HFFc6 (cell line): ENCODE measurements at regions not wholly inside any gene's neighbourhood (a gene's known extent, or its start where the extent isn't known, plus 50 kb on each side); places are given as distances from the start of the nearest gene placed in this dataset.

Experiments used
- DNase-seq: peaks from one replicate; pipeline ENCODE4 v3.0.0-alpha.2; 2018
- H3K27ac Mint-ChIP-seq: 2 replicates; pipeline ENCODE4 v1.8.0; 2020; ENCODE audit warnings: mild to moderate bottlenecking, mixed read lengths
- H3K27me3 Mint-ChIP-seq: 2 replicates; pipeline ENCODE4 v1.8.0; 2021; ENCODE audit warnings: mild to moderate bottlenecking, moderate library complexity, mixed read lengths; ENCODE audit not compliant: insufficient read depth
- H3K36me3 Mint-ChIP-seq: 2 replicates; pipeline ENCODE4 v1.8.0; 2021; ENCODE audit warnings: low read depth, mixed read lengths
- H3K4me1 Mint-ChIP-seq: 2 replicates; pipeline ENCODE4 v1.8.0; 2020; ENCODE audit warnings: low read depth, mixed read lengths
- H3K4me3 Mint-ChIP-seq: 2 replicates; pipeline ENCODE4 v1.8.0; 2020; ENCODE audit warnings: mild to moderate bottlenecking, moderate library complexity, mixed read lengths
- H3K9me3 Mint-ChIP-seq: 2 replicates; pipeline ENCODE4 v1.8.0; 2020; ENCODE audit warnings: mild to moderate bottlenecking, mixed read lengths
- TF ChIP-seq, protein P1 (sequence below): fragments of 200-600 bp; sonication (generic); IDR thresholded peaks from 2 replicates; pipeline ENCODE4 v1.5.0; 2021; ENCODE audit warnings: antibody characterized with exemption, mild to moderate bottlenecking

DNA sequence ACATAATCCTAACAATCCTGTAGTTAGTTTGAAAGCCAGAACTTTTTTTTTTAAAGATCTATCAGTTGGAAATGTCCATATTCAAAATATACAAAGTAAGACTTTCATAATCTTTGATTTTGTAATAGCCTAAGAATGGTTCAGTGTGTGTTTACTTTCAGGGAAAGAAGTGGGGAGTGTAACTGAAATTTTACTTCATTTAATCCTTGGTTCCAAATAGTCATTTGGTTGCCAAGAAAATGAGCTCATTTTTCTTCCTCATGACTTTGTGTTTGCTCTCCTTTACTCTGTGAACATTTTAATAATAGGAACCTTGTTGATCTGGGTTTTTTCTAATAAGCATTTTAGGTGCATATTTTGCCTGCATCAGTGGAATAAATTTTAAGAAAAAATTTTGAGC, 278.8 kb downstream of the SLITRK6 start:
- H3K4me1 Mint-ChIP-seq: peaks cover 20% of the 10 kb centered on the region
- H3K27me3 Mint-ChIP-seq: no peaks in the 10 kb centered on the region
- DNase-seq: no peak
- TF ChIP-seq, protein P1, sequence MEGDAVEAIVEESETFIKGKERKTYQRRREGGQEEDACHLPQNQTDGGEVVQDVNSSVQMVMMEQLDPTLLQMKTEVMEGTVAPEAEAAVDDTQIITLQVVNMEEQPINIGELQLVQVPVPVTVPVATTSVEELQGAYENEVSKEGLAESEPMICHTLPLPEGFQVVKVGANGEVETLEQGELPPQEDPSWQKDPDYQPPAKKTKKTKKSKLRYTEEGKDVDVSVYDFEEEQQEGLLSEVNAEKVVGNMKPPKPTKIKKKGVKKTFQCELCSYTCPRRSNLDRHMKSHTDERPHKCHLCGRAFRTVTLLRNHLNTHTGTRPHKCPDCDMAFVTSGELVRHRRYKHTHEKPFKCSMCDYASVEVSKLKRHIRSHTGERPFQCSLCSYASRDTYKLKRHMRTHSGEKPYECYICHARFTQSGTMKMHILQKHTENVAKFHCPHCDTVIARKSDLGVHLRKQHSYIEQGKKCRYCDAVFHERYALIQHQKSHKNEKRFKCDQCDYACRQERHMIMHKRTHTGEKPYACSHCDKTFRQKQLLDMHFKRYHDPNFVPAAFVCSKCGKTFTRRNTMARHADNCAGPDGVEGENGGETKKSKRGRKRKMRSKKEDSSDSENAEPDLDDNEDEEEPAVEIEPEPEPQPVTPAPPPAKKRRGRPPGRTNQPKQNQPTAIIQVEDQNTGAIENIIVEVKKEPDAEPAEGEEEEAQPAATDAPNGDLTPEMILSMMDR: no peak
- H3K27ac Mint-ChIP-seq: no peak overlapping the region; the same call in 1 of the 2 replicates
- H3K9me3 Mint-ChIP-seq: peaks cover 4% of the 10 kb centered on the region; the same call in 1 of the 2 replicates
- H3K36me3 Mint-ChIP-seq: peaks cover 4% of the 10 kb centered on the region; the same call in 1 of the 2 replicates
- H3K4me3 Mint-ChIP-seq: no peak overlapping the region

DNA sequence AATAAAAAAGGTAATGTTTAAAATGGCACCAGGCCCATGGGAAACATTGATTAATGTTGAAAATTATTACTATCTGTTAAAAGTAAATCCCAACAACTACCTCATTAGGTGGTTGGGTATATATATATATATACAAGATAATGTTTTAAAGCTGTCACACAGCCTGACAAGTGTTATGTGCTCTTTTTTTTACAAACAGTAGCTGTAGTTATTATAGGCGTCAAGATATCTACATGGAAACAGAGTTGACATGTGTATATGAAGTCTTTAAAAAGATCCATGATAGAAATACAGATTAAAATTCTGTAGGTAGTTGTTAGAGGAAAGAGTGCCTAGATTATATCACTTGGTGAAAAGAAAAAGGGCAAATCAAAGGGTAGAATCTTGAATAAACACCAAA, 279.9 kb downstream of the SLITRK6 start:
- no peak overlapping the region for H3K4me3 Mint-ChIP-seq
- no peak for DNase-seq
- peaks cover 4% of the 10 kb centered on the region; the same call in 1 of the 2 replicates for H3K9me3 Mint-ChIP-seq
- H3K27ac Mint-ChIP-seq: no peak overlapping the region
- no peaks in the 10 kb centered on the region for H3K27me3 Mint-ChIP-seq
- H3K36me3 Mint-ChIP-seq: peaks cover 4% of the 10 kb centered on the region; the same call in 1 of the 2 replicates
- peaks cover 9% of the 10 kb centered on the region for H3K4me1 Mint-ChIP-seq
- TF ChIP-seq, protein P1: no peak

DNA sequence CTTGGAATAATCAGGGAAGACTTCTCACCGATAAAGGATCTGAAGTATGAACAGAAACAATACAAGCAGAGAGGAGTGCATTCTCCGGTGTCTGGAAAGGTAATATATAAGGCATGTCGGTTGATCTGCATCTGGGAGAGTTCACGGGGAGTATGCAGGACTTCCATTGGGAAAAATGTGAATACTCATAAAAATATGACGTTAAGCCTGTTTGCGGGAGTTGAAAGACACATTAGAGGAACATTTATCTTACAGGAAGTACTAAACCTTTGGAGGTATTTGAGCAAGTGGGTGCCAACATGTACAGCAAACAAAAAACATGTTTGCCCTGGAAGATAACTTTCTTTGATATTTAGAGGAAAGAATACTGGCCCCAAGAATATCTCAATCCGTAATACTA, 286.8 kb downstream of the SLITRK6 start:
- Mint-ChIP-seq H3K36me3 (peaks cover 4% of the 10 kb centered on the region; the same call in 1 of the 2 replicates), H3K4me1 (no peaks in the 10 kb centered on the region), H3K4me3 (no peak overlapping the region), H3K27me3 (no peaks in the 10 kb centered on the region), H3K27ac (no peak overlapping the region), H3K9me3 (peaks cover 4% of the 10 kb centered on the region; the same call in 1 of the 2 replicates)
- TF ChIP-seq, protein P1: no peak
- DNase-seq: no peak

DNA sequence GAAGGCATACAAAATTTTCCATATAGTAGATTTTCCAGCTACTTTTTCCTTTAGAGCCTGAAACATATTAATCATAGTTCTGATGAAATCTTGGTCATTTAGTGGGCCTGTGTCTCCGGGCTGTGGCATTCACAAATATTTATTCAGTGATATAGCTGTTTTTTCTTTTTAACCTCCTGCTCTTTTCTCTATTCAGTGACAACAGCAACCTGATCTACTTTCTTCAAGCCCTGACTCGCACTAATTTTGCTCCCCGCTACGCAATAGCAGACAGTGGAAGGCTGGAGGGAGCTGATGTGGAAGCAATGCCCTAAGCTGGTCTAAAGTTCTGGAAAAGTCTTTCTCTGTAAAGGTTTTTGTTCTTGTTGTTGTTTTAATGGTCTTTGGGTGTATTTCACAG, 289.7 kb downstream of the SLITRK6 start:
- H3K27ac Mint-ChIP-seq: no peak overlapping the region
- H3K36me3 Mint-ChIP-seq: no peaks in the 10 kb centered on the region
- no peak for DNase-seq
- no peaks in the 10 kb centered on the region for H3K9me3 Mint-ChIP-seq
- no peaks in the 10 kb centered on the region for H3K27me3 Mint-ChIP-seq
- peaks cover 3% of the 10 kb centered on the region for H3K4me1 Mint-ChIP-seq
- no peak overlapping the region for H3K4me3 Mint-ChIP-seq
- TF ChIP-seq, protein P1: no peak

DNA sequence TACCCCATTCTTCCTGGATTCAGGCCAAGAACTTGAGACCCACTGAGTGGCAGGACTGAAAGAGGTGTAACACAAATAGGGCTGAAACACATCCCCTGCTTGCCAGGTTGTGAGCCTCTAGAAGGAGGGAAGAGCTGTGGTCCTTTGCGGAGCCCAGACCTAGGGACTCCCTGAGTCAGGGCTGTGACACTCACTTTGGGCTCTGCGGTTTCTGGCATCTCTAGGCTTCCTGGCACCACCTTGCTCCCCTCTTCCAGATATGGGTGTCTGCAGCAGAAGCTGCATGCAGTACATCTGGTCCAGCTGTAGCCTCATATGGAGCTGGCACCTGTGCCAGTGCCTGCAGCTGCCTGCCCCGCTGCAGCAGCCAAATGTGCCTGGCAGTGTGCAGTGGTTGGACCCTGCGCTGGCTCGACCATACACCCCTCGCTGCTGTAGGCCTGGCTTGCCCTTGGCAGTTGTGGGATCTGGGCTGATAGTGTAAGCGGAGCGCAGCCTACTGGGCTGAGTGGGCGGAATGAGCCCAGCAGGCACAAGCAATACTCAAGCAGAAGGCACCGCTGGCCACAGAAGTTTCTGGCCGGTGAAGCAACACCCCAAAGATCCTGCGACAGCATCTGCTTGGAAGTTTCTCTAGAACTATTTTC, 290.4 kb downstream of the SLITRK6 start:
- DNase-seq: no peak
- no peaks in the 10 kb centered on the region for H3K9me3 Mint-ChIP-seq
- no peak overlapping the region for H3K27ac Mint-ChIP-seq
- no peaks in the 10 kb centered on the region for H3K36me3 Mint-ChIP-seq
- H3K27me3 Mint-ChIP-seq: no peaks in the 10 kb centered on the region
- H3K4me1 Mint-ChIP-seq: peaks cover 10% of the 10 kb centered on the region
- no peak overlapping the region for H3K4me3 Mint-ChIP-seq
- TF ChIP-seq, protein P1: no peak
